ENCODE measurements at regions not wholly inside any gene's neighbourhood (a gene's known extent, or its start where the extent isn't known, plus 50 kb on each side); places are given as distances from the start of the nearest gene placed in this dataset.

- Histone ChIP-seq H3K9me3 (no peaks in the 10 kb centered on the region), H3K27ac (no peak overlapping the region), H3K27me3 (no peaks in the 10 kb centered on the region), H3K4me1 (no peaks in the 10 kb centered on the region), H3K4me3 (no peak overlapping the region), H3K36me3 (no peaks in the 10 kb centered on the region)
- intact Hi-C loops (cut with DNase I), result no loop called here
- TF ChIP-seq CTCF (IDR thresholded peaks at IDR 0.05) (no peak), POLR2A (IDR thresholded peaks at IDR 0.05) (no peak)
- no peak for ATAC-seq
- 29% methylated on average over 3 of the region's 3 CpGs for WGBS (ENCODE audit: insufficient coverage, low coverage, low lambda C conversion rate, missing lambda C conversion rate)
- no peak for DNase-seq
Measured at GRCh38 chr1:164310166-164310565, 248.8 kb upstream of the PBX1 start.

- H3K4me3 ChIP-seq, result no peak overlapping the region
- H3K4me1 ChIP-seq, result no peaks in the 10 kb centered on the region
- no peaks in the 10 kb centered on the region for H3K27me3 ChIP-seq
- WGBS (ENCODE audit: insufficient coverage, low coverage, low lambda C conversion rate, missing lambda C conversion rate), result 39% methylated on average over 5 of the region's 5 CpGs
- no peaks in the 10 kb centered on the region for H3K9me3 ChIP-seq
- intact Hi-C loops (cut with DNase I), result no loop called here
- no peak for TF ChIP-seq POLR2A (IDR thresholded peaks at IDR 0.05)
- no peak for TF ChIP-seq CTCF (IDR thresholded peaks at IDR 0.05)
- no peaks in the 10 kb centered on the region for H3K36me3 ChIP-seq
- H3K27ac ChIP-seq, result no peak overlapping the region
- DNase-seq (no peak), ATAC-seq (no peak)
Measured at GRCh38 chr1:164311377-164311776, 247.6 kb upstream of the PBX1 start.

- Histone ChIP-seq H3K4me3 (peak overlapping the region in 1 of 3 donors; percentile 29), H3K27ac (no peak overlapping the region), H3K9me3 (no peaks in the 10 kb centered on the region), H3K36me3 (no peaks in the 10 kb centered on the region), H3K4me1 (no peaks in the 10 kb centered on the region), H3K27me3 (no peaks in the 10 kb centered on the region)
- no peak for DNase-seq
- intact Hi-C loops (cut with DNase I), result no loop called here
- 7% methylated on average over 47 of the region's 56 CpGs for WGBS (ENCODE audit: insufficient coverage, low coverage, low lambda C conversion rate, missing lambda C conversion rate)
- TF ChIP-seq CTCF (IDR thresholded peaks at IDR 0.05), result no peak
- no peak for TF ChIP-seq POLR2A (IDR thresholded peaks at IDR 0.05)
- peak in 1 of 4 donors; percentile 43 for ATAC-seq
Measured at GRCh38 chr1:164320790-164321731, 237.9 kb upstream of the PBX1 start.

GRCh38 chr1:164325786-164326185, 233.2 kb upstream of the PBX1 start:
- intact Hi-C loops (cut with DNase I), result no loop called here
- WGBS (ENCODE audit: insufficient coverage, low coverage, low lambda C conversion rate, missing lambda C conversion rate), result 72% methylated on average over 6 of the region's 6 CpGs

More at GRCh38 chr1:164325786-164326185, 233.2 kb upstream of the PBX1 start:
- H3K4me3 ChIP-seq, result no peak overlapping the region
- H3K36me3 ChIP-seq, result no peaks in the 10 kb centered on the region
- ATAC-seq (no peak), DNase-seq (no peak)
- TF ChIP-seq POLR2A (IDR thresholded peaks at IDR 0.05) (no peak), CTCF (IDR thresholded peaks at IDR 0.05) (no peak)
- H3K9me3 ChIP-seq, result no peaks in the 10 kb centered on the region
- no peak overlapping the region for H3K27ac ChIP-seq
- H3K4me1 ChIP-seq, result no peaks in the 10 kb centered on the region
- H3K27me3 ChIP-seq, result no peaks in the 10 kb centered on the region

All from right lobe of liver (tissue), 6 donors.